HCT116 (cell line): ENCODE measurements at regions not wholly inside any gene's neighbourhood (a gene's known extent, or its start where the extent isn't known, plus 50 kb on each side); places are given as distances from the start of the nearest gene placed in this dataset.

Experiments used
- ATF3 ChIP-seq: IDR thresholded peaks from 2 replicates; pipeline ENCODE4 v1.6.1; 2012
- CTCF ChIP-seq, 3 experiments: fragments of 200-600 bp in 1 of 3; sonication (generic) in 1 of 3; IDR thresholded peaks in 2 of 3; conservative IDR thresholded peaks in 1 of 3; 2 replicates each; pipeline ENCODE4 v1.5.1; 2012 to 2017; ENCODE audit warnings: low read depth in 2 of 3, low read length in 2 of 3, antibody characterized with exemption in 1 of 3, borderline replicate concordance in 1 of 3, control low read depth in 1 of 3, mild to moderate bottlenecking in 1 of 3, mixed read lengths in 1 of 3, mixed run types in 1 of 3, moderate library complexity in 1 of 3; ENCODE audit not compliant: insufficient read depth in 1 of 3
- EZH2 ChIP-seq: fragments of 200-600 bp; sonication (generic); IDR thresholded peaks from 2 replicates; pipeline ENCODE4 v1.6.1; 2017; ENCODE audit warnings: antibody characterized with exemption, mixed run types
- EZH2phosphoT487 ChIP-seq: fragments of 200-600 bp; IDR thresholded peaks from 2 replicates; pipeline ENCODE4 v1.6.1; 2018; ENCODE audit warnings: antibody characterized with exemption, borderline replicate concordance
- MAX ChIP-seq: IDR thresholded peaks from 2 replicates; pipeline ENCODE4 v1.6.1; 2012
- POLR2AphosphoS5 ChIP-seq: IDR thresholded peaks from 2 replicates; pipeline ENCODE4 v1.6.1; 2011; ENCODE audit warnings: mild to moderate bottlenecking, low read depth, low read length, moderate library complexity
- REST ChIP-seq: IDR thresholded peaks from 2 replicates; pipeline ENCODE4 v1.6.1; 2012; ENCODE audit warnings: low read depth
- TCF7L2 ChIP-seq: IDR thresholded peaks from 2 replicates; pipeline ENCODE4 v1.7.0; 2011; ENCODE audit warnings: borderline replicate concordance, inconsistent platforms; ENCODE audit not compliant: insufficient read depth, insufficient read length; ENCODE audit errors: extremely low read depth

GRCh38 chr4:115841871-115842270 lies 728.5 kb upstream of the NDST4 start:
- TF ChIP-seq EZH2phosphoT487 (no peak), CTCF (IDR thresholded peaks at IDR 0.05 in 2 of 3, conservative IDR thresholded peaks at IDR 0.05 in 1 of 3; ENCODE audit: borderline replicate concordance in 1 of 3, insufficient read depth in 1 of 3, low read depth in 2 of 3, low read length in 2 of 3) (no peak), MAX (no peak), POLR2AphosphoS5 (no peak), EZH2 (no peak), TCF7L2 (no peak), REST (no peak), ATF3 (no peak)
